G401.6 (cell line): ENCODE measurements at regions not wholly inside any gene's neighbourhood (a gene's known extent, or its start where the extent isn't known, plus 50 kb on each side); places are given as distances from the start of the nearest gene placed in this dataset.
"Not testable (repeated sequence)": the region's sequence is repeated elsewhere in the genome, so short reads cannot be mapped to it uniquely, and the experiment has no call there.

Experiments
- FAIRE-seq: peaks from 2 replicates; lab custom pipeline; 2012; peaks lifted over from hg19 to GRCh38; lab: Jason Lieb, UNC

GRCh38 chr6:49274809-49275769 is 188.0 kb downstream of the MMUT start:
- FAIRE-seq = not testable (repeated sequence)

DNA sequence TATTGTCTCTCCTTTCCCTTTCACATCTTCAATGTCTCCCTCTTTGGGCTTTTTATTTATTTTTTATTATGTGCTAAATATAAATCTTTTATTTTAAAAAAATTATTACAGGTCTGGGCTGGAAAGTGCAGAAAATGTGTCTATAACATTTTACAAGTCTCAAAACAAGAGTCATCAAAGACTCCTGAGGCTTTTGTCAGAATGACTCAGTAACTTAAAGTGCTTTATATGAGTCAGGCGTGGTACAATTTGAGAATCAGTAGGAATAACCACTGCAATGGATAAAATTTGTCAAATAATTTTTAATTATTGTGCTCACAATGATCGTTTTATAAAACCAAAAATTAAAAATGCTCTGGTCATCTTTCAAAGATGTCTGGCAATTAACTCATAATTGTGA is 193.9 kb downstream of the MMUT start:
- no peak for FAIRE-seq

DNA sequence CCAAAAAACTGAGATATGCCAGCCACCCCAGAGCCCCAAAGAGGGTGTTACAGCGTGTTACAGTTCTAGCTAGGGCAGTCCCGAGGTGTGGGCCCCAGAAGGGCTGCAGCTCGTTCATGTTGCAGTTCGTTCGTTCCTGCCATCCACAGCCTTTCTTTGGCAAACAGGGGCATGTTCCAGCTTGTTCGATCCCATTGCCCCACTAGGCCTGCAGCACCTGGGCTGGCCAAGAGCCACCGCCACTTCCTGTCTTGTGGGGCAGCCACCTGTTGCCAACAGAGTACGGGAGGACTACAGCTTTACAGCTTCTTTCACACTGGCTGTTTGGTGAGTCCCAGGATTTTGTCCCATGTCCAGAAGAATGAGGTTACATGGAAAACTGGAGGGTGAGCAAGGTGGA is 198.1 kb downstream of the MMUT start:
- no peak for FAIRE-seq

GRCh38 chr6:49264496-49264895 is 198.6 kb downstream of the MMUT start:
- FAIRE-seq = no peak

- FAIRE-seq = no peak
Measured at GRCh38 chr6:49257549-49257948, 205.5 kb downstream of the MMUT start.

GRCh38 chr6:49255335-49255734 is 207.7 kb downstream of the MMUT start:
- no peak for FAIRE-seq

- FAIRE-seq = no peak
Measured at GRCh38 chr6:49252901-49253300, 210.2 kb downstream of the MMUT start.

- no peak for FAIRE-seq
Measured at GRCh38 chr6:49233483-49233882, 229.6 kb downstream of the MMUT start.

DNA sequence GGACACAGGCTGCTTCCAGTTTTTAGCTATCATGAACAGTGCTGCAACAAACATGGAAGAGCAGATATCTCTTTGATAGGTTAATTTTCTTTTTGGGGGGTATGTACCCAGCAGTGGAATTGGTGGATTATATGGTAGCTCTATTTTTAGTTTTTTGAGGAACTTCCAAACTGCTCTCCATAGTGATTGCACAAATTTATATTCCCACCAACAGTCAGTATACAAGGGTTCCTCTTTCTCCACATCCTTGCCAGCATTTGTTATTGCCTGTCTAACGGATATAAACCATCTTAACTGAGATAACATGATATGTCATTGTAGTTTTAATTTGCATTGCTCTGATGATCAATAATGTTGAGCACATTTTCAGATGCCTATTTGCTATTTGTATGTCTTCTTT is 237.6 kb downstream of the MMUT start:
- no peak for FAIRE-seq

GRCh38 chr6:49220293-49220692 is 242.8 kb downstream of the MMUT start:
- FAIRE-seq = no peak

GRCh38 chr6:49205526-49205925 is 257.5 kb downstream of the MMUT start:
- no peak for FAIRE-seq

DNA sequence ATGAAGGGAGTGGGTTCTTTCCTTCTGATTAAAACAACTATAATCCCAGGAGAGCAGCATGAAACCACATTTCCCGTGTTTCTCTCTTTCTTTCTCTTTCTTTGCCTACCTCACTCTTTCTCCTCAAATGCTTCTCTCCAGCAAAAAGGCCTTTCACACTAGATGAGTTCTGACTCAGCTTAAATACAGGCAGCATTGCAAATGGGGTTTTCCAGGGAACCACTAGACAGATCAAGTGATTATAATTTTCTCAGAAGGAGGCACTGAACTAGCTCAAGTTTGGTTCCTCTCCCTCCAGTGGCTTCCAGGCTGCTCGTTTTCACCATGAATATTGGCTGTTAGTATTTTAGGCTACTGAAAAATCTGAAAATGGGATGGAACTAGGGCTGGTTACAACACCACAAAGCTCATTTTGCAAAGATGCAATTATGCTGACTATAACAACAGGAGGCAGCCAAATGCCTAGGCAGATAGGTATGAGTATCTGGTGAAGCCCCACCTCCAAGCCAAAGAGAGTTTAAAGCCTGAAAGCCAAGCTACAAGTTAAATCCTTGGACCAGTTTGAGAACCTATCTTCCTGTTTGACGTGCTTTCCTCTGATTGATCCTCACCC is 260.0 kb downstream of the MMUT start:
- no peak for FAIRE-seq

DNA sequence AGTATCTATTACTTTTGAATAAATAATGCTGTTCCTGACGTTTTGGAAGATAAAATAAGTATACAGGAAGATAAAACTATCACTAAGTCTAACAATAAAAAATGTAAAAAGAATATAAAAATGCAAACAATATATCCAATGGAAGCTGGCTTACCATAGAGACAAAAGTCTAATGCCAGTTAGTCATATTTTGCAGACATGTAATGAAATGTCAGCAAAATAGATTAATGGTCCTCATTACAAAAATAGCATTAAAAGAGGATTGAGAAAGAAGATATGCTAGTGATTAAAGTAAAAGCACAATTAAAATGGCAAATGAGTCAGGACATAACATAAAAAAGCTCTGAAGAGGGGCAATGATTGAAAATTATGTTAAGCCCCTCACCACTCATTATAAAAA is 265.0 kb downstream of the MMUT start:
- FAIRE-seq = no peak

DNA sequence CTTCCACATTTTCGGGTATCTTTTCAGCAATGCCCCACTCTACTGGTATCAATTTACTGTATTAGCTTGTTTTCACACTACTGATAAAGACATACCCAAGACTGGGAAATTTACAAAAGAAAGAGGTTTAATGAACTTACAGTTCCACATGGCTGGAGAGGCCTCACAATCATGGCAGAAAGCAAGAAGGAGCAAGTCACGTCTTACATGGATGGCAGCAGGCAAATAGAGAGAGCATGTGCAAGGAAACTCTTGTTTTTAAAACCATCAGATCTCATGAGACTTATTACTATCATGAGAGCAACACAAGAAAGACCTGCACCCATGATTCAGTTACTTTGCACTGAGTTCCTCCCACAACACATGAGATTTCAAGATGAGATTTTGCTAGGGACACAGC is 300.7 kb downstream of the MMUT start:
- not testable (repeated sequence) for FAIRE-seq

DNA sequence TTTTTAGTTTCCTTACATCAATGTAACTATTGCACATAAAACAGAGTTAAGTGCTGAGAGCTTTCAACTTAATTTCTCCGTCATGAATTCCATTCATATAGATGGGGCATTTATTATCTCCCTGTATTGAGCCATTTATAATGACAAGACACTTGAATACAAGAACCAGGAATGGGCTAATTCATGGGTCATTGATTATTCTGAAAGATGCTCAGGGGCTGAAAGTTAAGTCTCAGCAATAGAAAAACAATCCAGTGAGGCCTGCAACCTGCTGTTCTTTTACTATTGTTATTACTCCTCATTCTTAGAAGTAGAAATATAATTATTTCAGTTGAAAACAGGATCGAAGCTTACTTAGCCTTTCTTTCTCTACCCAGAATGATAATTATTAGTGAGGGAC is 307.7 kb downstream of the MMUT start:
- FAIRE-seq = no peak

DNA sequence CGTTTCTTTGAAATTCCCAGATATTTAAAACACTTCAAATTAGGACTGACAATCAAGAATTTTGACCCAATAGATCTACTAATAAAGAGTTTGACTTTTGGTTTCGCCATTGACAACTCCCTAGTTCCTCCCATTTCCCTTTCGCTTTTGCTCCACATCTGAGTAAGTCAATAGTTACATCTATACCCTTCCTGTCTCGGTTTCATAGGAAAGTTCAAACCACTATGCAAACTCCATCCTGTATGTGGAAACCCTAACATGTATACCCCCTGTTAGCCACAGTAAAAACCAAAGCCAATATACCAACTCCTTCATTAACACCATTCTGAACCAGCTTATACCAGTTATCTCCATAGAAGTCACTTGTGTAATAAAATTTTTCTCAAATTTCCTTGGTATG is 311.1 kb downstream of the MMUT start:
- FAIRE-seq = no peak

DNA sequence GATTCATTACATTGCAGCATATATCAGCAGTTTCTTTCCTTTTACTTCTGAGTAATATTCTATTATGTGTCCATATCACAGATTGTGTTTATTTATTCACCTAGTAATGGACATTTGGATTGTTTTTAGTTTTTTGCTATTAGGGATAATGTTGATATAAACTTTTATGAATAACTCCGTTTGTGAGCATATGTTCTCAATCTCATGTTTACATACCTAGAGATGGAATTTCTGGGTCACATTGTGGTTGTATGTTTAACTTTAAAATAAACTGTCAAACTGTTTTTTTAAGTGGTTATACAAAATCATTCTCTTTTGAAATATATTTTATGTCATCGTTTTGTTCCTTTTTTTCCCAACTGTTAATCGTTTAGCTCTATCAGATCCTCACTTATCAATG is 311.6 kb downstream of the MMUT start:
- no peak for FAIRE-seq

- FAIRE-seq = no peak
Measured at GRCh38 chr6:49151033-49151432, 312.0 kb downstream of the MMUT start.

- no peak for FAIRE-seq
Measured at GRCh38 chr6:49145280-49145679, 317.8 kb downstream of the MMUT start.

DNA sequence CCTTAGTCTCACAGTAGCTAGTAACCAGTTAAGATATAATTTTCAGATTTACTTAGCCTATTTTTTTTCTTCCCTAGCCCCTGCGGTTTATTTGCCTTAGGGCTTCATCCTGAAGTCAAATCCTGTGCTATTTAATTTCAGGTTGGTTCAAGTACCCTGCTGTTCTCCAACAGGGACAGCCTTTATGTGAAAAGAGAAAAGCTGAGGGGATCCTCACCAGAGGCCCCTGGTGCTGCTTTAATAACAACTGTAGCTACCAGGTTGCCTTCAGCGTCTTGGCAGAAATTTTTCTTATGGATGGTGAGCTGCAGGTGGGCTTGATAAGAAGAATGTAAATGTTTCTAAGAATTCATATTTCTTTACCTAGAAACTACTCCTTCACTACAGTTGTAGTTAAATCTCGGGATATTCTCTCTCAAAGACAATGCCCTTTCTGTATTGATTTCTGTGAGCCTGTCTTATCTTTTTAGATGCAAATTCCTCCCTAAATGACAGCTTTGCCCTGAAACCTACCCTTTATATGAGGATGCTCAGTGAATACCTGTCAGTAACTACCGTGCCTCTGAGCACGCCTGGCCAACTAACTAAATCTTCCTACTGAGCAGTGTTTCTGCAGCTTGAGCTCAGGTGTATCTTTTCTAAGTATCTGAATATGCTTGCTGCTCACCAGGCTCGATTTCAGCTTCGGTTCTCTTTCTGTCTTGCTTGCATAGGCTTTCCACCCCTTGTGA is 320.5 kb downstream of the MMUT start:
- no peak for FAIRE-seq

- FAIRE-seq = no peak
Measured at GRCh38 chr6:49121970-49122369, 341.1 kb downstream of the MMUT start.

DNA sequence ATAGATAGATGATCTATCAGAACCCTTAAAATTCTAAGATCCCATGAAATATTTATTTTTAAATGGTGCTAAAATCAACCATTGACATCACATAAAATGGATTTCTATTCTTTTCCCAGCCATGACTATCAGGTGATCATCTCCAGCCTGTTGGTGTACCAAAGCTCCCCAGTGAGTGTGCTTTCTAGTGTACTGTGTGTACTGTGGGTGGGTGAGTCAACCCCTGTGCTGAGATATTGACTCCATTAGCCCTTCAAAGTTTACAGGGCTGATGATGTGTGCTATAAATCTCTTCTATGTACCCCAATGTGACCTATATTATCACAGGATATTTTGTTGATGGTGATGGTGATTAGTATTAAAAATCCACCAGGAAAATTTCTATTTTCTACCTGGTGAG is 344.6 kb downstream of the MMUT start:
- FAIRE-seq = no peak

DNA sequence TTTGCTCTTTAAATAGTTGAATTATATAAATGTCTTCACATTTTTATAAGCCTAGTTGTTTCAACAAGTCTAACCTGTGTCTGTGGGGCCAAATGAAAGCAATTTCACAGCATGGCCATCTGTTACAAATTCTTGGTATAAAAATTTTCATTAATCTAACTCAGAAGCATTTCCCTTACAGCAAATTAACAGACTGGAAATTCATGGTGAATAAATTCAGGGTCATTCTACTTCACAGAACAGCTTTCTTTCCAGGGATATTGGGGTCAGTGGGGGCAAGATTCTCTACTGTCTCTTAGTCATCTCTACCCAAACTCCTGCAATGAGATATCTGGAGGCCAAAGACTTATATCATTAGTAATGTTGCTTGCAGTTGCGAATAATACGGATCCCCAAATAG is 352.1 kb downstream of the MMUT start:
- FAIRE-seq = no peak
